ENCODE measurements at regions not wholly inside any gene's neighbourhood (a gene's known extent, or its start where the extent isn't known, plus 50 kb on each side); places are given as distances from the start of the nearest gene placed in this dataset.

DNA sequence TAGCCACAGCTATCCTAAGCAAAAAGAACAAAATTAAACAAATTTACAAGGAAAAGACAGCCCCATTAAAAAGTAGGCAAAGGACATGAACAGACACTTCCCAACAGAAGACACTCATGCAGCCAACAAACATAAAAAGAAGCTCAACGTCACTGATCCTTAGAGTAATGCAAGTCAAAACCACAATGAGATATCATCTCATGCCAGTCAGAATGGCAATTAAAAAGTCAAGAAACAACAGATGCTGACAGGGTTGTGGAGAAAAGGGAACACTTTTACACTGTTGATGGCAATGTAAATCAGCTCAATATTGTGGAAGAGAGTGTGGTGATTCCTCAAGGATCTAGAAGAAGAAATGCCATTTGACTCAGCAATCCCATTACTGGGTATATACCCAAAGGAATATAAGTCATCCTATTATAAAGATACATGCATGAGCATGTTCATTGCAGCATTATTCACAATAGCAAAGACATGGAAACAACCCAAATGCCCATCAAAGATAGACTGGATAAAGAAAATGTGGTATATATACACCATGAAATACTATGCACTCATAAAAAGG lies 163.0 kb upstream of the TET2 start:
- TF ChIP-seq, protein P1, sequence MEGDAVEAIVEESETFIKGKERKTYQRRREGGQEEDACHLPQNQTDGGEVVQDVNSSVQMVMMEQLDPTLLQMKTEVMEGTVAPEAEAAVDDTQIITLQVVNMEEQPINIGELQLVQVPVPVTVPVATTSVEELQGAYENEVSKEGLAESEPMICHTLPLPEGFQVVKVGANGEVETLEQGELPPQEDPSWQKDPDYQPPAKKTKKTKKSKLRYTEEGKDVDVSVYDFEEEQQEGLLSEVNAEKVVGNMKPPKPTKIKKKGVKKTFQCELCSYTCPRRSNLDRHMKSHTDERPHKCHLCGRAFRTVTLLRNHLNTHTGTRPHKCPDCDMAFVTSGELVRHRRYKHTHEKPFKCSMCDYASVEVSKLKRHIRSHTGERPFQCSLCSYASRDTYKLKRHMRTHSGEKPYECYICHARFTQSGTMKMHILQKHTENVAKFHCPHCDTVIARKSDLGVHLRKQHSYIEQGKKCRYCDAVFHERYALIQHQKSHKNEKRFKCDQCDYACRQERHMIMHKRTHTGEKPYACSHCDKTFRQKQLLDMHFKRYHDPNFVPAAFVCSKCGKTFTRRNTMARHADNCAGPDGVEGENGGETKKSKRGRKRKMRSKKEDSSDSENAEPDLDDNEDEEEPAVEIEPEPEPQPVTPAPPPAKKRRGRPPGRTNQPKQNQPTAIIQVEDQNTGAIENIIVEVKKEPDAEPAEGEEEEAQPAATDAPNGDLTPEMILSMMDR (IDR thresholded peaks at IDR 0.05; ENCODE audit: extremely low read depth in 1 of 2, insufficient read depth in 1 of 2, low read depth in 1 of 2, low read length in 2 of 2) = no peak
- TF ChIP-seq JUN (IDR thresholded peaks at IDR 0.05; ENCODE audit: borderline replicate concordance, insufficient read depth, insufficient read length, low read depth) (no peak), POLR2A (IDR thresholded peaks at IDR 0.05; ENCODE audit: low read depth, low read length) (no peak), POLR2AphosphoS5 (IDR thresholded peaks at IDR 0.05; ENCODE audit: insufficient read depth, low read depth, low read length) (no peak), EZH2 (IDR thresholded peaks at IDR 0.05; ENCODE audit: borderline replicate concordance, low read depth, low read length, severe bottlenecking) (no peak)

Measured in endothelial cell of umbilical vein (primary cell).